HepG2 (cell line): ENCODE measurements at regions not wholly inside any gene's neighbourhood (a gene's known extent, or its start where the extent isn't known, plus 50 kb on each side); places are given as distances from the start of the nearest gene placed in this dataset.

Experiments
- small RNA-seq, 3 experiments: library from RNA; depleted of rRNA; stranded (forward); fragments of <200 nt; gene quantifications; one replicate each; pipeline ENCODE3, GENCODE V24; 2012; ENCODE audit warnings: low read depth in 2 of 3, low replicate concordance in 1 of 3; ENCODE audit not compliant: insufficient read length in 3 of 3, insufficient read depth in 2 of 3

Small RNA genes in the stretch of these regions (small RNA-seq; reads per million reads assigned to genes)
- gene RPS21P8, result 0 reads per million in 3 experiments
